Gastroesophageal sphincter (tissue), 3 donors: ENCODE measurements at regions not wholly inside any gene's neighbourhood (a gene's known extent, or its start where the extent isn't known, plus 50 kb on each side); places are given as distances from the start of the nearest gene placed in this dataset.
"Not testable (repeated sequence)": the region's sequence is repeated elsewhere in the genome, so short reads cannot be mapped to it uniquely, and the experiment has no call there.

Experiments
- EP300 ChIP-seq: sonication (generic); formaldehyde crosslinking; IDR thresholded peaks from one replicate; pipeline ENCODE4 v1.6.1; 2017; ENCODE audit warnings: antibody characterized with exemption, mild to moderate bottlenecking
- POLR2A ChIP-seq, 2 donors: fragments of 450-650 bp; IDR thresholded peaks; one replicate each; pipeline ENCODE4 v1.6.1; 2017; ENCODE audit warnings: antibody characterized with exemption in 2 of 2, mild to moderate bottlenecking in 2 of 2, moderate library complexity in 1 of 2
- POLR2AphosphoS5 ChIP-seq: sonication (generic); formaldehyde crosslinking; IDR thresholded peaks from one replicate; pipeline ENCODE4 v1.6.1; 2017; ENCODE audit warnings: antibody characterized with exemption
- TF ChIP-seq, protein P1 (sequence below), 4 experiments: fragments of 200-600 bp in 2 of 4; fragments of 450-650 bp in 2 of 4; sonication (generic) in 1 of 4; IDR thresholded peaks; one replicate each; pipeline ENCODE4 v1.5.1; 2017 to 2019; ENCODE audit warnings: antibody characterized with exemption in 4 of 4, mild to moderate bottlenecking in 2 of 4, moderate library complexity in 2 of 4

- TF ChIP-seq POLR2A (IDR thresholded peaks at IDR 0.05); POLR2AphosphoS5; EP300: not testable (repeated sequence)
- TF ChIP-seq, protein P1, sequence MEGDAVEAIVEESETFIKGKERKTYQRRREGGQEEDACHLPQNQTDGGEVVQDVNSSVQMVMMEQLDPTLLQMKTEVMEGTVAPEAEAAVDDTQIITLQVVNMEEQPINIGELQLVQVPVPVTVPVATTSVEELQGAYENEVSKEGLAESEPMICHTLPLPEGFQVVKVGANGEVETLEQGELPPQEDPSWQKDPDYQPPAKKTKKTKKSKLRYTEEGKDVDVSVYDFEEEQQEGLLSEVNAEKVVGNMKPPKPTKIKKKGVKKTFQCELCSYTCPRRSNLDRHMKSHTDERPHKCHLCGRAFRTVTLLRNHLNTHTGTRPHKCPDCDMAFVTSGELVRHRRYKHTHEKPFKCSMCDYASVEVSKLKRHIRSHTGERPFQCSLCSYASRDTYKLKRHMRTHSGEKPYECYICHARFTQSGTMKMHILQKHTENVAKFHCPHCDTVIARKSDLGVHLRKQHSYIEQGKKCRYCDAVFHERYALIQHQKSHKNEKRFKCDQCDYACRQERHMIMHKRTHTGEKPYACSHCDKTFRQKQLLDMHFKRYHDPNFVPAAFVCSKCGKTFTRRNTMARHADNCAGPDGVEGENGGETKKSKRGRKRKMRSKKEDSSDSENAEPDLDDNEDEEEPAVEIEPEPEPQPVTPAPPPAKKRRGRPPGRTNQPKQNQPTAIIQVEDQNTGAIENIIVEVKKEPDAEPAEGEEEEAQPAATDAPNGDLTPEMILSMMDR (IDR thresholded peaks at IDR 0.05): not testable (repeated sequence)
These were observed 132.6 kb downstream of the POTEB2 start for GRCh38 chr15:20733493-20733892.
